H1 (cell line): ENCODE measurements at regions not wholly inside any gene's neighbourhood (a gene's known extent, or its start where the extent isn't known, plus 50 kb on each side); places are given as distances from the start of the nearest gene placed in this dataset.

Experiments
- BACH1 ChIP-seq: IDR thresholded peaks from 2 replicates; pipeline ENCODE4 v1.6.1; 2012; ENCODE audit warnings: low read length, improper control_type of control experiment
- CHD7 ChIP-seq: fragments of 300-600 bp; sonication (generic); IDR thresholded peaks from 2 replicates; pipeline ENCODE4 v1.7.1; 2012; ENCODE audit warnings: low read length, moderate library complexity, mild to moderate bottlenecking, inconsistent platforms; ENCODE audit not compliant: insufficient replicate concordance
- GTF2F1 ChIP-seq: IDR thresholded peaks from 2 replicates; pipeline ENCODE4 v1.6.1; 2012; ENCODE audit warnings: low read depth, low read length, improper control_type of control experiment, borderline replicate concordance
- KDM1A ChIP-seq: fragments of 200-600, 300-600 bp; sonication (generic); IDR thresholded peaks from 2 replicates; pipeline ENCODE4 v1.7.1; 2016; ENCODE audit warnings: mild to moderate bottlenecking, low read length, borderline replicate concordance
- NRF1 ChIP-seq: IDR thresholded peaks from 2 replicates; pipeline ENCODE4 v1.6.1; 2011; ENCODE audit warnings: mild to moderate bottlenecking, low read depth, low read length, improper control_type of control experiment
- RNF2 ChIP-seq: fragments of 200-900, 300-1000 bp; sonication (generic); IDR thresholded peaks from 2 replicates; pipeline ENCODE4 v1.7.1; 2016; ENCODE audit warnings: borderline replicate concordance, low read depth, mild to moderate bottlenecking, antibody characterized with exemption, low read length; ENCODE audit not compliant: poor library complexity, severe bottlenecking; ENCODE audit errors: missing control alignments

- TF ChIP-seq CHD7 (no peak), KDM1A (no peak), NRF1 (no peak), RNF2 (no peak), GTF2F1 (no peak), BACH1 (no peak)
Measured at GRCh38 chr14:97215263-97215969, 418.2 kb downstream of the VRK1 start (continued).
